ENCODE measurements at regions not wholly inside any gene's neighbourhood (a gene's known extent, or its start where the extent isn't known, plus 50 kb on each side); places are given as distances from the start of the nearest gene placed in this dataset.

GRCh38 chr4:19832411-19832810 lies 419.3 kb upstream of the SLIT2 start:
- TF ChIP-seq CTCF (IDR thresholded peaks at IDR 0.05) = no peak
- TF ChIP-seq POLR2AphosphoS5 (IDR thresholded peaks at IDR 0.05; ENCODE audit: low read depth, low read length) = no peak

All from Panc1 (cell line).